B cell (primary cell): ENCODE measurements at regions not wholly inside any gene's neighbourhood (a gene's known extent, or its start where the extent isn't known, plus 50 kb on each side); places are given as distances from the start of the nearest gene placed in this dataset.

Source experiments
- CTCF ChIP-seq: fragments of 200-600 bp; IDR thresholded peaks from one replicate; pipeline ENCODE4 v1.8.0; 2022; ENCODE audit warnings: antibody characterized with exemption, mild to moderate bottlenecking
- EZH2 ChIP-seq: IDR thresholded peaks from 2 replicates; pipeline ENCODE4 v1.6.1; 2012; ENCODE audit warnings: borderline replicate concordance, low read depth, mild to moderate bottlenecking, moderate library complexity, low read length; ENCODE audit not compliant: insufficient read depth, poor library complexity, severe bottlenecking

GRCh38 chr3:188941103-188941502 is 230.7 kb upstream of the TPRG1 start:
- TF ChIP-seq CTCF (no peak), EZH2 (no peak)
